Left lobe of liver (tissue), 2 donors: ENCODE measurements at regions not wholly inside any gene's neighbourhood (a gene's known extent, or its start where the extent isn't known, plus 50 kb on each side); places are given as distances from the start of the nearest gene placed in this dataset.
A peak's percentile ranks its signal among the peaks of the same experiment; 100 is the strongest.
"Not testable (repeated sequence)": the region's sequence is repeated elsewhere in the genome, so short reads cannot be mapped to it uniquely, and the experiment has no call there.

Source experiments
- ATAC-seq: fragments of 200-7000 bp; cut with Tn5 transposase; one replicate; pipeline ENCODE4 v1.9.1; 2020; ENCODE audit warnings: mild to moderate bottlenecking, moderate library complexity
- DNase-seq: peaks from one replicate; pipeline ENCODE4 v3.0.0-alpha.2; 2020; ENCODE audit warnings: low spot score
- donor health status: DM: no; HTN: no; CAD: no; lungs with moderate emphysema.
- donor health status: DM: no; HTN: yes; CAD: no.

GRCh38 chr5:93682471-93683404 lies 58.7 kb downstream of the POU5F2 start:
- ATAC-seq, DNase-seq: not testable (repeated sequence)

GRCh38 chr5:93681432-93681831 lies 60.0 kb downstream of the POU5F2 start:
- no peak for ATAC-seq
- no peak for DNase-seq

GRCh38 chr5:93677359-93677891 lies 64.0 kb downstream of the POU5F2 start:
- peak; percentile 27 for ATAC-seq
- DNase-seq, result no peak

GRCh38 chr5:93676704-93677103 lies 64.7 kb downstream of the POU5F2 start:
- DNase-seq, result no peak
- ATAC-seq, result no peak

- DNase-seq, result no peak
- peak; percentile 54 for ATAC-seq
Observed at GRCh38 chr5:93675460-93676450, 65.6 kb downstream of the POU5F2 start.

- DNase-seq (no peak), ATAC-seq (no peak)
Observed at GRCh38 chr5:93674866-93675459, 66.4 kb downstream of the POU5F2 start.

- DNase-seq, result no peak
- no peak for ATAC-seq
Observed at GRCh38 chr5:93674138-93674537, 67.3 kb downstream of the POU5F2 start.

- ATAC-seq (no peak), DNase-seq (no peak)
Observed at GRCh38 chr5:93673316-93673954, 68.0 kb downstream of the POU5F2 start.

GRCh38 chr5:93665648-93666047 lies 75.8 kb downstream of the POU5F2 start:
- no peak for DNase-seq
- ATAC-seq, result no peak

GRCh38 chr5:93660677-93661076 lies 77.7 kb downstream of the NR2F1 start:
- DNase-seq (no peak), ATAC-seq (no peak)

- DNase-seq (no peak), ATAC-seq (no peak)
Observed at GRCh38 chr5:93658044-93658443, 75.0 kb downstream of the NR2F1 start.

GRCh38 chr5:93654676-93655075 lies 71.7 kb downstream of the NR2F1 start:
- no peak for ATAC-seq

GRCh38 chr5:93653716-93654115 lies 70.7 kb downstream of the NR2F1 start:
- no peak for ATAC-seq

More at GRCh38 chr5:93654676-93655075, 71.7 kb downstream of the NR2F1 start:
- DNase-seq, result no peak

GRCh38 chr5:93649234-93649900 lies 66.3 kb downstream of the NR2F1 start:
- ATAC-seq, result no peak

More at GRCh38 chr5:93653716-93654115, 70.7 kb downstream of the NR2F1 start:
- no peak for DNase-seq

GRCh38 chr5:93644760-93645159 lies 61.7 kb downstream of the NR2F1 start:
- no peak for DNase-seq
- no peak for ATAC-seq

More at GRCh38 chr5:93649234-93649900, 66.3 kb downstream of the NR2F1 start:
- DNase-seq, result no peak
